Gastrocnemius medialis (tissue), 4 donors: ENCODE measurements at regions not wholly inside any gene's neighbourhood (a gene's known extent, or its start where the extent isn't known, plus 50 kb on each side); places are given as distances from the start of the nearest gene placed in this dataset.

Experiments
- CTCF ChIP-seq, 5 experiments: fragments of 450-650 bp in 3 of 5; fragments of 200-600 bp in 2 of 5; sonication (generic) in 2 of 5; IDR thresholded peaks in 4 of 5; conservative IDR thresholded peaks in 1 of 5; 1 replicate in 4 of 5; 2 replicates in 1 of 5; pipeline ENCODE4 v1.5.1; 2016 to 2019; ENCODE audit warnings: antibody characterized with exemption in 5 of 5, mild to moderate bottlenecking in 3 of 5, moderate library complexity in 3 of 5
- POLR2A ChIP-seq, 2 donors: fragments of 450-650 bp; IDR thresholded peaks; one replicate each; pipeline ENCODE4 v1.6.1; 2017; ENCODE audit warnings: antibody characterized with exemption in 2 of 2, mild to moderate bottlenecking in 2 of 2, moderate library complexity in 2 of 2

- no peak for TF ChIP-seq CTCF (IDR thresholded peaks at IDR 0.05 in 4 of 5, conservative IDR thresholded peaks at IDR 0.05 in 1 of 5)
- TF ChIP-seq POLR2A (IDR thresholded peaks at IDR 0.05), result no peak
Measured at GRCh38 chr10:31170636-31171035, 139.0 kb upstream of the ZNF438 start.
